Smooth muscle cell (in vitro differentiated cells): ENCODE measurements at regions not wholly inside any gene's neighbourhood (a gene's known extent, or its start where the extent isn't known, plus 50 kb on each side); places are given as distances from the start of the nearest gene placed in this dataset.

ENCODE experiments used
- DNase-seq: peaks from one replicate; lab custom pipeline; 2025; ENCODE audit not compliant: unreplicated experiment; lab: John Stamatoyannopoulos, UW
- H2AFZ ChIP-seq: fragments of 200-600 bp; sonication (generic); 2 replicates; pipeline ENCODE4 v1.6.0; 2016; ENCODE audit warnings: antibody characterized with exemption, low read depth, mild to moderate bottlenecking
- H3F3A ChIP-seq: fragments of 200-600 bp; sonication (generic); 2 replicates; pipeline ENCODE4 v1.6.0; 2017; ENCODE audit warnings: antibody characterized with exemption, low read depth
- H3K27ac ChIP-seq: fragments of 200-600 bp; sonication (generic); 2 replicates; pipeline ENCODE4 v1.5.1; 2016; ENCODE audit warnings: low read depth, mild to moderate bottlenecking
- H3K27me3 ChIP-seq: fragments of 200-600 bp; sonication (generic); 2 replicates; pipeline ENCODE4 v1.6.1; 2016; ENCODE audit warnings: low read depth, mild to moderate bottlenecking
- H3K36me3 ChIP-seq: fragments of 200-600 bp; sonication (generic); 2 replicates; pipeline ENCODE4 v1.5.1; 2016; ENCODE audit warnings: low read depth
- H3K4me1 ChIP-seq: fragments of 200-600 bp; sonication (generic); 2 replicates; pipeline ENCODE4 v1.5.1; 2016; ENCODE audit warnings: low read depth
- H3K4me2 ChIP-seq: fragments of 200-600 bp; sonication (generic); 2 replicates; pipeline ENCODE4 v1.6.0; 2016; ENCODE audit warnings: mild to moderate bottlenecking
- H3K4me3 ChIP-seq: fragments of 200-600 bp; sonication (generic); 2 replicates; pipeline ENCODE4 v1.5.1; 2016; ENCODE audit warnings: mild to moderate bottlenecking
- H3K79me2 ChIP-seq: fragments of 200-600 bp; sonication (generic); 2 replicates; pipeline ENCODE4 v1.6.0; 2016; ENCODE audit warnings: low read depth, mild to moderate bottlenecking
- H3K9ac ChIP-seq: fragments of 200-600 bp; sonication (generic); 2 replicates; pipeline ENCODE4 v1.6.0; 2016; ENCODE audit warnings: low read depth
- H3K9me3 ChIP-seq: fragments of 200-600 bp; sonication (generic); replicated peaks from 2 replicates; pipeline ENCODE4 v1.5.1; 2016; ENCODE audit warnings: low read depth
- H4K20me1 ChIP-seq: fragments of 200-600 bp; sonication (generic); 2 replicates; pipeline ENCODE4 v1.6.0; 2016; ENCODE audit warnings: low read depth
- CTCF ChIP-seq: fragments of 200-600 bp; sonication (generic); IDR thresholded peaks from 2 replicates; pipeline ENCODE4 v1.5.1; 2017; ENCODE audit warnings: borderline replicate concordance, mild to moderate bottlenecking, antibody characterized with exemption; ENCODE audit not compliant: insufficient read depth, poor library complexity, severe bottlenecking
- WGBS: methylation state at CpG from one replicate; pipeline ENCODE4 v1.1.7; 2016; ENCODE audit warnings: low lambda C conversion rate; 5-methylcytosine and 5-hydroxymethylcytosine counted together

DNA sequence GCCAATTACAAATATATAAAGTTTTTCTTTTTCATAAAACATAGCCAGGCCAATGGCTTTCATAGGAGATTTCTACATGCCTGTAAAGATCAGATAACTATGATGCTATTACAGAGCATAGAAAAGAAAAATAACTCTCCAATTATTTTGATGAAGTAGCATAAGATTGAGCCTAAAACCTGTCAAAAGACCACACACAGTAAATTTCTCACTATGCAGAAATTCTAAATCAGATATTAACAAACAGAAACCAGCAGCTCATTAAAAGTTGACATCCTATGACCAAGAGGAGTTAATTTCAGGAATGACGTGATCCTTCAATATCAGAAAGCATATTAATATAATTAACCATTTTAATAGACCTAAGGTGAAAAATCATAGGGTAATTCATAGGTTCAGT is 139.0 kb upstream of the PIEZO2 start:
- 97% methylated on average over 1 of the region's 1 CpG for WGBS
- no peaks in the 10 kb centered on the region for H3K79me2 ChIP-seq

DNA sequence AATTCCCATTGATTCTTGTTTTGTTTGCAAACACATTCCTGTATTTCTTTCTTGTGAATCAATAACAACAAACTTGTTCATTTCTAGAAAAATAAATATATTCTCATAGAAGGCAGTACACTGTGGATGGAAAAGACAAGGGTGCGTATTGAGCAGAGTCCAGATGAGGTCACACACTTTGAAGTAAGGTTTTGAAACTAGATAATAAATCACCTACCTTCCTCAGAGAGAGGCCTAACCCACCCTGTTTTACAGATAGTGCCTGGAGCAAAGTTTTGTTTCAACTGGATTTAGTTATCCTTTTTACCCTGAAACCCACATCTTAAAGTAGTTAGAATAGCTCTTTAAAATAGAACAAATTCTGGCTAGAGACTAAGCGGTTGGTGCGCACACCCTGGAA is 137.1 kb upstream of the PIEZO2 start:
- 78% methylated on average over 3 of the region's 3 CpGs for WGBS
- no peak overlapping the region for H3K9ac ChIP-seq
- DNase-seq = no peak
- no peak overlapping the region for H3K4me3 ChIP-seq
- no peak for TF ChIP-seq CTCF
- no peak overlapping the region for H2AFZ ChIP-seq
- H3K79me2 ChIP-seq = no peaks in the 10 kb centered on the region
- H4K20me1 ChIP-seq = no peaks in the 10 kb centered on the region
- no peaks in the 10 kb centered on the region for H3F3A ChIP-seq
- no peaks in the 10 kb centered on the region for H3K4me1 ChIP-seq
- H3K4me2 ChIP-seq = no peak overlapping the region
- H3K27ac ChIP-seq = no peak overlapping the region
- H3K27me3 ChIP-seq = no peaks in the 10 kb centered on the region
- H3K9me3 ChIP-seq = no peaks in the 10 kb centered on the region
- no peaks in the 10 kb centered on the region for H3K36me3 ChIP-seq

More for the DNA sequence above, 139.0 kb upstream of the PIEZO2 start:
- H3K9me3 ChIP-seq = no peaks in the 10 kb centered on the region
- no peaks in the 10 kb centered on the region for H3K36me3 ChIP-seq
- H2AFZ ChIP-seq = no peak overlapping the region
- no peak for DNase-seq
- no peaks in the 10 kb centered on the region for H3K27me3 ChIP-seq
- H3K4me2 ChIP-seq = no peak overlapping the region
- no peak overlapping the region for H3K27ac ChIP-seq
- no peaks in the 10 kb centered on the region for H3F3A ChIP-seq
- no peaks in the 10 kb centered on the region for H3K4me1 ChIP-seq
- H3K4me3 ChIP-seq = no peak overlapping the region
- no peaks in the 10 kb centered on the region for H4K20me1 ChIP-seq
- TF ChIP-seq CTCF = no peak
- H3K9ac ChIP-seq = no peak overlapping the region

DNA sequence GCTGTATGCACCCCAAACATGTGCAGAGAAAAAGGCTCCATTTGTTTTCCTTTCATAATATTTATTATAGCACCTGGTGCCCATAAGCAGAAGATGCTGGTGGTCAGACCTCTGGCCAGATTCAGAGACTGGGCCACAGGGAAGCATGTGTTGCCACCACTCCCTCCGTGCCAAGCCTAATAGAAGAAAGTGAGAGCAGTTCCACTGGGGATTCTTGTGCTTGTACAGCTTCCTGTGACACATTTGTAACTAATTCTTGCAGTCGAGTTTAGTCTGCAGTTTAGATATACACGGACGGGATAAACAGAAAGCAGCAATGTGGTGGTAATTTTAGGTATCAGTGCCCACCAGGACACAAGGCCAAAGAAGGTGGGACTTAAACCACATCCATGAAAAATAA is 135.4 kb upstream of the PIEZO2 start:
- TF ChIP-seq CTCF = no peak

DNA sequence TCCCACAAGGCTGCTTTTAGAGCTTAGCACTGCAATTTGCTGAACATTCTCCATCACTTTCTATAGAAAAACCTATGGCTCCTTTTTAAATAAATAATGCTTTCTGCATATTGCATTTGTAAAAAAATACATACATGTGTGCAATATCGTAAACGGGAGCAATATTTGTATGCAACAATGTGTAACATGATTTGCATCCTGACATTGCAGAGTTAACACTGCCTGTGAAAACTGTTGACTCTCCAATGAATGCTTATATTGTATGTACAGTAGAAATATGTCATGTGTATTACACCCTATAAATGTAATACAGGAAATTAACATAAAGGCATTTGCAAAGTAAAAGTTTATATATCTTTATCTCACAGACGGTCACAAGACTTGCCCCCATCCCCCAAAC is 135.0 kb upstream of the PIEZO2 start:
- no peaks in the 10 kb centered on the region for H3K4me1 ChIP-seq
- H3K36me3 ChIP-seq = no peaks in the 10 kb centered on the region
- no peaks in the 10 kb centered on the region for H3F3A ChIP-seq
- no peak overlapping the region for H3K4me2 ChIP-seq
- H3K9ac ChIP-seq = no peak overlapping the region
- no peaks in the 10 kb centered on the region for H4K20me1 ChIP-seq
- no peak overlapping the region for H3K27ac ChIP-seq
- 92% methylated on average over 3 of the region's 3 CpGs for WGBS
- H3K4me3 ChIP-seq = no peak overlapping the region
- no peaks in the 10 kb centered on the region for H3K9me3 ChIP-seq
- H3K79me2 ChIP-seq = no peaks in the 10 kb centered on the region
- no peak for DNase-seq
- H2AFZ ChIP-seq = no peak overlapping the region
- no peak for TF ChIP-seq CTCF
- H3K27me3 ChIP-seq = no peaks in the 10 kb centered on the region

More for the DNA sequence above, 135.4 kb upstream of the PIEZO2 start:
- no peaks in the 10 kb centered on the region for H3K36me3 ChIP-seq
- H3K79me2 ChIP-seq = no peaks in the 10 kb centered on the region
- no peak overlapping the region for H3K27ac ChIP-seq
- H3K9ac ChIP-seq = no peak overlapping the region
- no peaks in the 10 kb centered on the region for H4K20me1 ChIP-seq
- 84% methylated on average over 4 of the region's 4 CpGs for WGBS
- no peaks in the 10 kb centered on the region for H3K9me3 ChIP-seq
- H3K4me1 ChIP-seq = no peaks in the 10 kb centered on the region
- no peak overlapping the region for H2AFZ ChIP-seq
- H3K27me3 ChIP-seq = no peaks in the 10 kb centered on the region
- H3K4me2 ChIP-seq = no peak overlapping the region
- no peak overlapping the region for H3K4me3 ChIP-seq
- DNase-seq = no peak
- H3F3A ChIP-seq = no peaks in the 10 kb centered on the region
